ENCODE measurements at regions not wholly inside any gene's neighbourhood (a gene's known extent, or its start where the extent isn't known, plus 50 kb on each side); places are given as distances from the start of the nearest gene placed in this dataset.

- TF ChIP-seq, protein P1, sequence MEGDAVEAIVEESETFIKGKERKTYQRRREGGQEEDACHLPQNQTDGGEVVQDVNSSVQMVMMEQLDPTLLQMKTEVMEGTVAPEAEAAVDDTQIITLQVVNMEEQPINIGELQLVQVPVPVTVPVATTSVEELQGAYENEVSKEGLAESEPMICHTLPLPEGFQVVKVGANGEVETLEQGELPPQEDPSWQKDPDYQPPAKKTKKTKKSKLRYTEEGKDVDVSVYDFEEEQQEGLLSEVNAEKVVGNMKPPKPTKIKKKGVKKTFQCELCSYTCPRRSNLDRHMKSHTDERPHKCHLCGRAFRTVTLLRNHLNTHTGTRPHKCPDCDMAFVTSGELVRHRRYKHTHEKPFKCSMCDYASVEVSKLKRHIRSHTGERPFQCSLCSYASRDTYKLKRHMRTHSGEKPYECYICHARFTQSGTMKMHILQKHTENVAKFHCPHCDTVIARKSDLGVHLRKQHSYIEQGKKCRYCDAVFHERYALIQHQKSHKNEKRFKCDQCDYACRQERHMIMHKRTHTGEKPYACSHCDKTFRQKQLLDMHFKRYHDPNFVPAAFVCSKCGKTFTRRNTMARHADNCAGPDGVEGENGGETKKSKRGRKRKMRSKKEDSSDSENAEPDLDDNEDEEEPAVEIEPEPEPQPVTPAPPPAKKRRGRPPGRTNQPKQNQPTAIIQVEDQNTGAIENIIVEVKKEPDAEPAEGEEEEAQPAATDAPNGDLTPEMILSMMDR (IDR thresholded peaks at IDR 0.05) = no peak
- no peak for TF ChIP-seq POLR2A (IDR thresholded peaks at IDR 0.05)
Observed at GRCh38 chr20:58569241-58570125, 54.3 kb upstream of the APCDD1L start.
